Erythroblast (primary cell): ENCODE measurements at regions not wholly inside any gene's neighbourhood (a gene's known extent, or its start where the extent isn't known, plus 50 kb on each side); places are given as distances from the start of the nearest gene placed in this dataset.
"Not testable (repeated sequence)": the region's sequence is repeated elsewhere in the genome, so short reads cannot be mapped to it uniquely, and the experiment has no call there.

Experiments
- DNase-seq, 2 experiments: peaks; one replicate each; lab custom pipeline; 2025; lab: John Stamatoyannopoulos, UW
- GATA1 ChIP-seq: IDR thresholded peaks from 2 replicates; pipeline ENCODE4 v1.6.1; 2011; ENCODE audit warnings: low read depth, mild to moderate bottlenecking, control low read depth, low read length, moderate library complexity
- POLR2A ChIP-seq: IDR thresholded peaks from 2 replicates; pipeline ENCODE4 v1.6.1; 2011; ENCODE audit warnings: mild to moderate bottlenecking, low read length

GRCh38 chr14:59013672-59014298, 174.7 kb upstream of the DAAM1 start:
- no peak for TF ChIP-seq GATA1
- TF ChIP-seq POLR2A = no peak
- no peak for DNase-seq

DNA sequence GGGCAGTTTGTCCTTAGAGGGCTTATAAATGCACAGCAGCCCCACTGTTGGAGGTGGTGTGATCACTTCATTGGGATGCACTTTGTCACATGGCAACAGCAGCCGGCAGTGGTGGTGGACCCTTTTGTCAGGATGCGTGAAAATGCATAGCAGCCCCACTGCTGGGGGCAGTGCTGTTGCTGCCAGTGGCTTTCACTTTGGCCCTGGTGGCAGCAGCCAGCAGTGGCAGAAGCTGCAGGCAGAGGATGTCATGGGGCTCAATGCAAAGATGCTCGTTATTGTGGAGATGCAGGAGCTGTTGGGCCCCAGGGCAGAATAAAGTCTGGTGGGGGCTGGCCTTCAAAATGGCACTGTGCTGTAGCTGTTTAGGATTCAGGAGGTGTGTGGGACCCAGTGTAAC, 173.0 kb upstream of the DAAM1 start:
- no peak for DNase-seq
- TF ChIP-seq GATA1 (no peak), POLR2A (no peak)

DNA sequence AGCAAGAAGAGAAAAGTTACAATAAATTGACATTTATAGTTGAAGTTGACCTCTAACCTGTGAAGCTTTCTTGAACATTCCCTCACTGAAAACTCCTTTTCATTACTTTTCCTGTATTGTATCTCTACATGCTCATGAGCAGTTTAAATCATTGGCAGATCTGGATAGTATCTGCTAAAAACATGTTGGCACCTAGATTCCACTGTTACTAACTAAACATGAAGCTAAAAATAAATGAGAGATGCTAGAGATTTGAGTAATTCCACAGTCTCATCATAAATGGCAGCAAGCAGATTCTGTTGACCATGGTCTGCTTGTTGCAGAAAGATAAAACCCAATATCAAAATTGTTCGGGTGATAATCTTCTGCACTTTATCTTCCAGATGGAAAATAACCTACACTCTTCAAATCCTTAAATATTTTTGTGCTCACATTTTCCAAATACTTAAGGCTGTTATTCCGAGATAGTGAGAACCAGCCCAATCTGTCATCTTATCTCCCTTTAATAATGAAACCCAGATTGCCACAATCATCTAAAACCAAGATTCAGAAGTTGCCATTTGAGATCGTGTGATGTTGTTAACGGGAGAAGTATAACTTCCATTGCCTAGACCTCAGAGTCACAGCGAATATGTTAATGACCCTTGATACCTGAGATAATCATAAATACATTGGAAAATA, 171.0 kb upstream of the DAAM1 start:
- no peak for TF ChIP-seq GATA1
- no peak for TF ChIP-seq POLR2A
- DNase-seq = no peak

DNA sequence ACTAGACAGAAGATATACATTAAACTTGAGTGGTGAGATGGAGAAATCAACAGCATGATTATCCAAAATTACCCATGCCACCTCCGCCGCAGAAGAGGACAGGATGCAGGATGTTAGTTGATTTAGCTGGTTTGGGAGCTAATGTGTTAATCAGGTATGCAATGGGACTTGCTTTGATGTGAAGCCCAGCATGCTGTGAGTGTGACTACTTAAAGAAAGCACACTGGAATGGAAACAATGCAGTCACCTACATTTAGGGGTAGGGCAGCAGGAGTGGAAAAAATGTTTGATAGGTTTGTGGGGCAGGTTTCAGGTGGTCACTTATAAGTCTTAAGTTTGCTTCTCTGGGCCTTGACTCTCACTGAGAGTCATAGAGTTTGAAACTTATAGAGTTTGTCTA, 170.0 kb upstream of the DAAM1 start:
- TF ChIP-seq GATA1 (no peak), POLR2A (no peak)
- DNase-seq = no peak

GRCh38 chr14:59018978-59019377, 169.5 kb upstream of the DAAM1 start:
- TF ChIP-seq GATA1 (no peak), POLR2A (no peak)
- DNase-seq = no peak

DNA sequence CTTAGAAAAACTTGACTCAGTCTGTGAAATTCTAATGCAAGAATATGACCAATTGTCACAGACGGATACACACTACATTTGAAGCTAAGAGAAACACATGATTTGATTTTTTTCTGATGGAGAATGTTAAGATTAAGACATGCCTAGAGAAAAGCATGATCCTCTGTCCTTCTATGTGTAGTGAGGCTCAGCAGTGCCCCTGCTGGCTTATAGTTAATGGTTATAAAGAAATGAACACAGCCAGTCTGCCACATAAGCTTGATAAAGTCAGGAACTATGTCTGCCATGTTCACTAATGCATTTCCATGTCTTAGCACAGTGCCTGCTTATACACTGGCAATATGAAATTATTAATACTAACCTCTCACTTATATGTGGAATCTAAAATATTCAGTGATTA, 168.1 kb upstream of the DAAM1 start:
- DNase-seq = peak in 1 of 2 experiments; percentile 1

DNA sequence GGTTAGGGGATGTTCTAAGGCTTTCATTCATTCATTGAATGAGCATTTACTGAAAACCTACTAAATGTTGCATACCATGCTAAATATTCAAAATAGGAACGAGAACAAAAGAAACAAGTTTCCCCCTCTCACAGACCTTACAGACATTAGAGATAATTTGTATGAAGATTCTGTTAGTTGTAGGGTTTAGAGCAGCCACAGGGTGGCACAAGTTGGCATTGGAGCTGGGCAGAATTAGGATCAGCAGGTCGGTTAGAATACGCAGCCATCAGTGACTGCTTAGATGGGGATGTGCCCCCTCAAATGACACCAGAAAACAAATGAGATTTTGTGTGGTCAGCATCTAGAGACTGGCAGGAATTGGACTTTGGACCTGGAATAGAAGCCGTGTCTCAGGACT, 166.3 kb upstream of the DAAM1 start:
- TF ChIP-seq GATA1 (no peak), POLR2A (no peak)
- DNase-seq = no peak

More for the DNA sequence above, 168.1 kb upstream of the DAAM1 start:
- TF ChIP-seq POLR2A = no peak
- no peak for TF ChIP-seq GATA1

DNA sequence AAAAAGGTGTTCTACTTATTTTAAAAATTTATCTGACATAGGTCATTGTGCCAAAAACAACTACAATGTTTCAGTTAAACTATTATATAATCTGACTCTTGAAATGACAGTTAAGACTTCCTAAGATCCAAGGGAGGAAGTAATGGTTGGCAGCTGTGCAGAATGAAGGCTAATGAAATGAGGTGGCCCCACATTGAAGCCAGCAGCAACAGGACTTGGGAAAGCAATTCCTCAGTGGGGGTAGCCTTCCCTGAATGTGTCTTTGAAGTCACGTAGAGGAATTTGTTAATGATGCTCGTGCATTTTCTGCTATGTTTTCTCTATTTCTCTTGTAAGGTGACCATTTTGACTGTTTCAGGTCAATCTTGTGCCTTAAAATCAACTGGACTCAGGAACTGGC, 162.4 kb upstream of the DAAM1 start:
- no peak for DNase-seq
- no peak for TF ChIP-seq POLR2A
- no peak for TF ChIP-seq GATA1

- DNase-seq = not testable (repeated sequence)
Measured at GRCh38 chr14:59026640-59027039, 161.8 kb upstream of the DAAM1 start.

DNA sequence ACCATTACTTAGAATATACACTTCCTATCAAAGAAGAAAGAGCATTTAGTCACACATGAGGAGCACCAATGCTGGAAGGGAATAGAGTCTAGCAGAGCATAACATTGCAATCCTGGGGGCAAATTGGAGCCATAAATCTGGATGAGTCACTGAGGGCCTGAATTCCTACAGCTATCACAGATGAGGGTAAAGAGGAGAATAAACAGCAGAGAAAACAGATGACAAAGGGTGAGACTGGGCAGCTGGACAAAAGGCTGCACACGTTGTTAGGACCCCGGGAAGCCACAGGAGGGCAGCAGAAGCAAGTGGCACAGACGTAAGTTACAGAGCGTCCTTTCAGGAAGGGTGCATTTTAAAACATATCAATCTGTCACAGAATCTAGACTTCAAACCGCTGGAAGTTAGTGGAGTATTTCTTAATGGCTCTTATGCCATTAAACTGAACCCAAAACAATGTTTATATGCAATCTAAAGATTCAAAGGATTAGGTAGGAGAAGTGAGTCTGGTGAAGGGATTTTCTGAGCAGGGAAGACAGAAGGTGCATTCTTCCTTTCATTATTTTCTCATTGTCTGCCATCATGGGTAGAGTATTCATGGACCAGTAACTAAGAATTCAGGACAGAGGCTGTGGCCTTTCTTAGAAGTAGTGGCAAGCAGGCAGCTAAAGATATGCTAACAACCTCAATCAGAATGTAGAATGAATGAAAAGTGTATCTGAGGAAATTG, 159.8 kb upstream of the DAAM1 start:
- TF ChIP-seq GATA1 = no peak
- no peak for TF ChIP-seq POLR2A
- DNase-seq = peak; percentile 35 to 57

DNA sequence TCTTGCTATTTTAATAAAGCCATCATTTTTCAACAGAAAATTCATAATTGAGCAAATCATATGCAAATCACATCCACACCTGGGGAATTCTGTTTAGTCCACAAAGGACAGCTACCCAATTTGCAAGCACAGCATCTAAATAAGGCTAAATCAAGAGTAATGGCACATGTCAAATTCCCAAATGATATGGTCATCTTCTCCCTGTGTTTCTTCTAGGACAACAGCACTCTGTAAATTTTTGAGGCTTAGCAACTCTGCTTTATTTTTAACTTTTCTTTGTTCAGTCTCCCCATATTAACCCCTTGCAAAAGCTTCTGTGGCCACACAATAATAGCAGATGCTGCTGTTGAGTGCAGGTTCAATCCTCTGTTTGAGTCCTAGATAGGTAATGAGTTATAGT, 155.6 kb upstream of the DAAM1 start:
- DNase-seq = no peak
- TF ChIP-seq GATA1 = no peak
- TF ChIP-seq POLR2A = no peak

DNA sequence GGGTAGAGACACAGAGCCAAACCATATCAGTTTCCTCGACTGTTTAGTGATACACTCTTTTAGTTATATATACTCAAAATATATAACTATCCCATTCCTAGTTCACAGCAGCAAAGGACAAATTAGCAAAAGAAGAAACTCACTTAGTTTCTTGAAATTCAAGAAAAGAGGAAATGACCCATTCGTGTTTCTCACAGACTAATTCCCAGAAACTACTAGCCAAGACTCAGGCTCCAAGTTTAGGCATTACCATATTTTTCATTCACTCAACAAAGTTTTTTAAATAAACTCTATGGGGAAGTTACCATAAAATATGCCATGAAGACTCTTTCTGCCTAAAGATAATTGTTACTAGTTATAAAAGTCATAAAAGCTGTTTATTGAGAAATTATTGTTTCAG, 152.3 kb upstream of the DAAM1 start:
- DNase-seq = no peak
- TF ChIP-seq GATA1 (no peak), POLR2A (no peak)

GRCh38 chr14:59037086-59037485, 151.4 kb upstream of the DAAM1 start:
- DNase-seq = no peak
- TF ChIP-seq GATA1 (no peak), POLR2A (no peak)

- DNase-seq = no peak
- TF ChIP-seq GATA1 (no peak), POLR2A (no peak)
Measured at GRCh38 chr14:59037620-59038019, 150.8 kb upstream of the DAAM1 start.
